Hippocampal formation (tissue), 2 donors: ENCODE measurements at regions not wholly inside any gene's neighbourhood (a gene's known extent, or its start where the extent isn't known, plus 50 kb on each side); places are given as distances from the start of the nearest gene placed in this dataset.

ENCODE experiments used
- DNase-seq, 2 donors: peaks; one replicate each; lab custom pipeline; 2025; lab: John Stamatoyannopoulos, UW

DNA sequence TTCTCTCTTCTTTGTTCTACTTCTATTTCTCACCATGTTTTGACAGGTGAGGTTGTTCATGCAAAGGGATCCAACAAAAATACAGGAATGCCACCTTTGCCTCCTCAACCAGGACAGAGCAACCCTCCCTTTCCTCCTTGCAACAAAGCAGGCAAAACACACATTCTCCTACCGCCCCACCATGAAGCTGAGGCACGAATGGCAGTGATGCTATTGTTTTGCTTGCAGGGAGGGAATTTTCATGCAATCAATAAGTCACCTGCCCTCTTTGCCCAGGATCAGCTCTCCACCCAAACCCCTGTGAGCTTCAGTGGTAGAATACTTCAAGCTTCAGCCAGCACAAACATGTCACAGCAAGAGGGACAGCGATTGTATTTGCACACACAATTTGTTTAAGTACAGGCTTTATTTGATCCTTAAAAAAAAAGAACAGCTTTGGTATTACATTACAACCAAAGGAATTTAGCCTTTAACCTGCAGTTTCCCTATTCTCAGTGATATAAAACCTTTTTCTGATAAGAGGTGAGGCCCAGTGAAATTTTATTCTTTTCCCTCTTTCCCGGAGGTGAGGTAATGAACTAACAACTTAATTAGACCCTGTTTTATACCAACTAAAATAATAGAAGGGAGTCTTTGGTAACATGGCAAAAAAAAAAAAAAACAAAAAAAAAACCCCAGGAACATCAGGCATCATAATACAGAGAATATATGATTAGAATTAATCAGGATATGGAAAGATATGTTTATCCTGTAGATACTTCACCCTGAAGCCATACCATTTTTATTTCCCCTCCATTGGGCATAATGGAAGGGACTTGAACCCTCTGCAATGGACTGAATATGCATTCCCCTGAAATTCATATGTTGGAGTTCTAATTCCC, 87.0 kb upstream of the EEA1 start:
- no peak for DNase-seq

GRCh38 chr12:93016752-93017350, 87.8 kb upstream of the EEA1 start:
- DNase-seq, result peak; percentile 5 to 72

DNA sequence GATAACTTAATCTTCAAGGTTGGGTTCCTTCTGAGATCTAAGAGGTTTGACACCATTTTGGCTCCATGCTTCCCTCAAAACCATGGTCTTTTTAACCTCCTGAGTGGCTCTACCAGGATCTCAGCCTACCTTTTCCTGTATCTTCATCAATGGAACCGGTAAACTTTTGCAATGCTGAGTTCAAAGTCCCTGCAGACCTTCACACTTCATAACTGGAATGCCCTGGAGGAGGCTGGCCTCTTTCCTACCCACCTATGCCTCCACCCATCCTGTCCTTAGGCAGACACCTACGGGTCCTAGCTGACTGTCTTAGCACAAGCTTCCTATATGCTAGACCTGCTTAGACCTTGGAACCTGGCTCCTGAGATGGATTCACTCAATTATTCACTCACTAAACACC, 89.5 kb upstream of the EEA1 start:
- DNase-seq, result no peak

DNA sequence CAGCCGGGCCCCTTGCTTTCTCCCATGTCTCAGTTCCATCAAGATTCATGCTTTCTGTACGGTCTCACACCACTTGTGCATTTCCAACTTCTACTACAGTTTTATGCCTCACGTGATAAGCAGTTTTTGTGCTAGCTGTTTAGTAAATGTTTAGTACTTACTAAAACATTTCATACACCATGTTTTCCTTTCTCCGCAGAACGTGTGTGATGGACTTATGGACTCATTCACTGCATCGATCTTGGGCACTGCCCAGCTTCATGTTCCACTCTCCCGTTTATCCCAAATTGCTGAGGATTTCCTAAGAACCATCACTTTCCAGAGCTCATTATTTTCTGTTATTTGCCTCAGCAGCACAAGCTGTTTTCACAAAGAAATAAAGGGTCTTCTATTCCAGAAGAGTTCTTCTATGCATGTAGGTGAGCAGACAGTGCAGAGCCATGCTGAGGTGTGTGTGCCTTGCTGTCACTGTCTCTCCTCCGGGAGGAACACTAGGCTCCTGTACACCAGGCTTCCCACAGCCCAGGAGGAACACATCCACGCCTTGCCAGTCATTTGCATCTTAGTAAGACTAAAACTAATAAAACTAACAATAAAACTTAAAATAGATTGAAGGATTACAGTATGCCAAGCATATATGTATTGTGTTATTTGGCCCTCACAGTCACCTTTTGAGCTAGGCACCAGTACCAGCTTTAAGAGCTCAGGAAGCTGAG, 90.3 kb upstream of the EEA1 start:
- no peak for DNase-seq

DNA sequence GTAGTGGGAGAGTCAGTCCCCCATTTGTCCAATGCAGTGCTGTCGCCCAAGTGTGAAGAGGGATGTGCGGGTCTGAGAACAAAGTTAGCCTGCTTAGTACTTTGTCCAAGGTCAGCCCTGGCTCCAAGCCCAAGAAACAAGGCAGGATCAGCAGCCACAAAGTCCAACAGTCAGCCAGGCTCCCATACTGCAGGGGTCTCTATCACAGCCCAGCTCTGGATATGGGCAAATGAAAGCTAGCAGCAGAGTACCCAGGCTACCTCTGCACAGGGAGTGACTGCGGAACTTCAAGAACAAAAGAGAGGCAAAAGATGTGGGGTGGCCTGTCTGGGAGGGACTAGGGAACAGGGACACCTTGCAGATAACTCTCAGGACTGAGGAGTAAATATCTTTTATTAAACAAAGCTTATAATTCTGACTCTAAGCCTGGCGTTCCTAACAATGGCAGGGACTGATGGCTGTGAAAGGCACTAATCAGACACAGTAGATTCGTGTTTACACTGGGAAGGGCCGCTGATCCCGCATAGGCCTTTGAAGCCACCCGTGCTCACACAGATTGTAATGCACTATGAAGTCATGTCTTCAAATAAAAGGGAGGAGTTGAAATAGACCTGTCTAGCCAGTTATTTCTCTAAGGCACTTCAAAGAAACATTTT, 91.0 kb upstream of the EEA1 start:
- no peak for DNase-seq

DNA sequence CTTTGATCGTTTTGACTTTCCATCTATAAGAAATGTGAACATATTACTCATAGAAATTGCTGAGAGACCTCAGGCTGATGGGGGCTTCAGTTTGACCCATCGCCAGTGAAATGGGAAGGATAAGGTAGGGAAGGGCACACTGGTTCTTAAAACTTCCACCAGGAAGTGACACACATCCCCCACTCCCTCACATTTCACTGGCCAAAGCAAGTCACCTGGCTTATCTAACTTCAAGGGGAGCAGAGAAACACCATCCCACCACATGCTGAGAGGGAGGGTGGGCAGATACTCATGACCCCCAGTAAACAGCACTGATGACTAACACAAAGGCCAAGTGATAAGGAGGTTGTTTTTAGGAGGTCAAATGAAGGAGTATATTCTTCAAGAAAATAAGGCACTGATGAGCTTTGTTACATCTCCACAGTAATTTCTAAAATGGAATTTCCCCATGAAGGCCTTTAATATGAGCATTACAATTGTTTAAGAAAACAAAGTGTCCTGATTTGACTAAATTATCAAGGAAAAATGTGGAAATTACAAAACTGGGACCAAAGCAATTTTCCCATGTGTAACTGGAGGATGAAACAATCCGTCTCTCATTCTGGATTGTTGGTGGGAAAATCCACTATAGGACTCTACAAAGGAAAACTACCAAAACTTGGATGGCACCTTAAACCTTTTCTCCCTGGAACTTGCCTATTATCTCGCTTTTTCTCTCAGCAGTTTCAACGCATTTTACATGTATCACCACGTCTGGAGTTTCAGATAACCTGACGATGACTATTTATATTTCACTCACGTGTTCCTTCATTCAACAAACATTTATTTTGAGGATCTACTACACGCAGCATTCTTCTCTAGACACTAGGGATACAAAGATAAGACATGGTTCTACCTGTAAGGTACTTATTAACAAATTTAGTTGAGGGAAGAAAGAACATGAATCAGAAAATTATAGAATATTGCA, 91.8 kb upstream of the EEA1 start:
- no peak for DNase-seq

DNA sequence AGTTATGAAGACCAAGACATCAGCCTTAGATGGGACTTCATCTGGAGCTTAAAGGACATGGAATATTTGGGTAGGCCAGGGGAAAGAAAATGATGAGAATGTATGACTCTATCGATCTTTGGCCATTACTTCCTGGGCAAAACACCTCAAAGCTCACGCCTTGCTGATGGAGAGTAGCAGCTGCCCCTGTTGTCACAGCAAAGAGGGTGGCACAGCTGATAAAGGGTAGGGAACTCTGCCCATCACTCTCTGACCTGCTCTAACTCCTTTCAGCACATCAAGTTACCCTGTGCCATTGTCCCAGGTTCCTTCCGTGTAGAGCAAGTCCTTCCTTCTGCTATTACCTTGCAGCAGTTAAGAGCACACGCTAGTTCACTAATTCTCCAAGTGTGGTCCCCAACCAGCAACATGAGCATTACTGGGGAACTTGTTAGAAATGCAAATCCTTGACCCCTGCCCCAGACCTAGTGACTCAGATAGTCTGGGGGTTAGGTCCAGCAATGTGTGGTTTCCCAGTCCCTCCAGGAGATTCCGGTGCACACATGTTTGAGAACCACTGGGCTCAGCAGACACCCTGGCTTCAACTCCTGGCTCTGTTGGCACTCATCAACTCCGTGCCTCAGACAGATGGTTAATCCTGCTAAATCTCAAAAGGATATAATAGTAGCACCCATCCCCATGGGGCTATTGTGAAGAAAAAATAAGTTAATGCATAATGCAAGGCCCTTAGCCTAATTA, 93.7 kb upstream of the EEA1 start:
- DNase-seq, result no peak

DNA sequence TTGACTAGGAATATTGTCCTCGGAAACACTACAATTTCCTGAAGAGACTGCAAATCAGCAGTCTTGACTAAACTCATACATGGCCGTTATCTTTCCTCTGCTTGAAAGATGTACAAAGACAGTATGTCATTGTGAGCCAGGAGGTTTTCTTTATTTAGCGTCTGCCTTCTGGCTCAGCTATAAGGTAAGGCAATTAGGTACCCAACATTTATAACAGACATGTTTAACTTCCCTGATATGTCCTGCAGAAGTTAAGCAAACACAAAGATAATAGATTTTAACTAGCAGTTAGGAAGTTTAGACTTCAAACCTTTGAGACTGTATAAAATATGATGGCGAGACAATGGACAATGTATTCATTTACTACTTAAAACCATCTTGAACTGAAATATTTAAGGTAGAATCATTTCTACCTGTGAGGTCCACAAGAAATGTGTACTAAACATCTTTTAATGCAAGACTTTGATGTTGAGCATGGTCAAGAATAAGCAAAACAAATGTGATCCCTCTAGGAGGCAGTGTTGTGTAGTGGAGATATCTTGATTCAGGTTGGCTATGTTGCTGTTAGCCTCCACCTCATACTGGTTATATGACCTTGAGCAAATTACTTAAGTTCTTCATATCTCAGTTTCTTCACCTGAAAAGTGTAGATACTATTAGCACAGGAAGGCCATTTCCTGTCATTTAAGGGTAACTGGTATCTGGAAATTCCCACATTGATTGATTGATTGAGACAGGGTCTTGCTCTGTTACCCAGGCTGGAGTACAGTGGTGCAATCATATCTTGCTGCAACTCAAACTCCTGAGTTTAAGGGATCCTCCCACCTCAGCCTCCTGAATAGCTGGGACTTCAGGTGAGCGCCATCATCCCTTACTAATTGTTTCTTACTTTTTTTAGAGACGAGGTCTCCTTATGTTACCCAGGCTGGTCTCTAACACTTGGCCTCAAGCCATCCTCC, 96.3 kb upstream of the EEA1 start:
- DNase-seq, result peak in 1 of 2 donors; percentile 42

- no peak for DNase-seq
Measured at GRCh38 chr12:93027041-93027440, 97.9 kb upstream of the EEA1 start.

- no peak for DNase-seq
Measured at GRCh38 chr12:93029091-93029490, 100.0 kb upstream of the EEA1 start.

GRCh38 chr12:93031028-93031427, 101.9 kb upstream of the EEA1 start:
- no peak for DNase-seq

DNA sequence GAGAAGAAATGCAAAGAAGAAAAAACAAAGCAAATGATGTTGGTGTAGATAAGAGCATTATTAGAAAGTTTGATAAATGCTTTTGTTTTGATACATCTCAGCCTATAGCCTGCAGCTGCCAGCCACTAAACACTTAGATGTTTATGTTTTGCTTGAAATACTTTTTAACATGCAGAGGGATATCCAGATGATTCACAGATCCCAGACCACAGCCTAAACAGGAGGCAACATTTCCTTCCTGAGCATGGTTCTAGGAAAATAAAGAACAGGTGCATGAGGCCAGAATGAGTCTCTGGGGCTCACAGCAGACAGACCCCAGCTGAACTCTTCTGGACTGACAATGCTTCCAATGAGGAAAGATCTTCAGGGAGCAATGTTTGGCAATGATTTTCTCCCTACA, 103.7 kb upstream of the EEA1 start:
- no peak for DNase-seq

- DNase-seq, result no peak
Measured at GRCh38 chr12:93033948-93034347, 104.9 kb upstream of the EEA1 start.

- no peak for DNase-seq
Measured at GRCh38 chr12:93039062-93039461, 110.0 kb upstream of the EEA1 start.

DNA sequence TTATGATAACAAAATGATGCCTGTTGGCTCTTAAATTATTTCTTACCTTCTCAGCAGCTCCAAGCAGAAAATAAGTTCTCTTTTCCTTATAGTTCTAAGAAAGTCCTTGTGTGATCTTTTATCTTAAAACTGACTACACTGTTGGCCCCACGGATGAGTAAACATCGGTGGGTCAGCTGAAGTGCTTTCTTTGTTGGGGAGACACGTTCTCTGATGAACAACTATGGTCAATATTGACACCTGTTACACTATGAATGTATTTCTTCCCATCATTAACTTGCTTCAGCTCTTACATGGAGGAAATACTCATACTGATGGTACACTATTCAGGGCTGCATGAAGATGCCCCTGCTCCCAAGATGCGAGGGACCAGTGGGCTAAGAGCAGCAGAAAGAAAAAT, 110.8 kb upstream of the EEA1 start:
- DNase-seq, result no peak

DNA sequence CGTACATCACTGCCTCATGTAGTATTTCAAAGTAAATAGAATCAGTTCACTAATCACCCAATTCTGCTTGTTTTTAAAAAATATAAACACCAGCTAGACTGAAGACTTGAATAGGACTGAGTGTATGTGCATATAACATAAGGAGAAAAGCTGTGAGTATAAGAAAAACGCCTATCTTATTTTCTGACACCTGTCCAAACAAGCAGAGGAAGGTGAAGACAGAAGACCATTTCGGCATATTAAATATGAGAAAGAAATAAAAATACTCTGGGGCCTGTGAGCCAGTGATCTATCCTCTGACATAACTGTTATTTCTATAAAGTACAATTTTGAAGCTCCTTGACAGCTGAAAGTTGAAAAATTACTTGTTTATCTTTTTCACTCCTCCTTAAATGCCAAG, 111.3 kb upstream of the EEA1 start:
- DNase-seq, result no peak

DNA sequence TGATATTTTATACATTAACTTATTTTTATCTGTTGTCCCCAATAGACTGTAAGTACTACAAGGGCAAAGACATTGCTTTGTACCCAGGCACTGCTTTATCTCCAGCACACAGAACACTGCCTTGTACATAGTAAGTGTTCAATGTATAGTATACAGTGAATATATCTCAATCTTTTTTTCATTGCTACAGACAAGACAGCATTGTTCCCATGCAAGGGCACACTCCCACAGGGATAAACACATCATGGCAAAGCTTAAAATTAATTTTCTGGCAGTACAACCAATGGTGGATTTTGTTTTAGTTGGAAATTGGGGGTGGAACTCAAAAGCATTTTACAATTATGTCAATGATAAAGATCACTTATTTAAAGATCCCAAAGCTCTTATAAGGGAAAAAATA, 112.3 kb upstream of the EEA1 start:
- DNase-seq, result no peak

DNA sequence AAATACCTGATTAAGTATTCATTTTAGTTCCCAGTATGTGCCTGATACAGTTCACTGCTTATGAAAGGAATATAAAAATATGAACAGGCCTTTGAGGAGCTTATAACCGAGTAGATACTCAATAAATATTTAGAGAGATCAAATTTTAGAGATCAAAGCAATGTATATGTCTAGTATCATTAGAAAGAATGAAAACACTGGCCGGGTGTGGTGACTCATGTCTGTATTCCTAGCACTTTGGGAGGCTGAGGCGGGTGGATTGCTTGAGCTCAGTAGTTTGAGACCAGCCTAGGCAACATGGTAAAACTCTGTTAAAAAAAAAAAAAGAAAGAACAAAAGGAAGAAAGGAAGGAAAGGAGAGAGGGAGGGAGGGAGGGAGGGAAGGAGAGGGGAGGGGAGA, 113.2 kb upstream of the EEA1 start:
- DNase-seq, result no peak

- no peak for DNase-seq
Measured at GRCh38 chr12:93042684-93043083, 113.6 kb upstream of the EEA1 start.
